Frontal cortex (tissue), 3 donors: ENCODE measurements at regions not wholly inside any gene's neighbourhood (a gene's known extent, or its start where the extent isn't known, plus 50 kb on each side); places are given as distances from the start of the nearest gene placed in this dataset.

Source experiments
- DNase-seq, 2 donors: peaks; one replicate each; pipeline ENCODE4 v3.0.0; 2012; ENCODE audit warnings: low spot score in 2 of 2
- FAIRE-seq: peaks from 2 replicates; lab custom pipeline; 2012; peaks lifted over from hg19 to GRCh38; lab: Jason Lieb, UNC
- donor health status: control.
- donor health status: control.
- donor health status: control.

- no peak for DNase-seq
- FAIRE-seq = no peak
These were observed 445.7 kb downstream of the RFC3 start for GRCh38 chr13:34263681-34264080.

- DNase-seq = no peak
- FAIRE-seq = no peak
These were observed 447.2 kb downstream of the RFC3 start for GRCh38 chr13:34265046-34265679.

GRCh38 chr13:34276764-34277163 is 458.8 kb downstream of the RFC3 start:
- DNase-seq = no peak
- no peak for FAIRE-seq

- no peak for FAIRE-seq
- no peak for DNase-seq
These were observed 460.0 kb downstream of the RFC3 start for GRCh38 chr13:34277936-34278335.

GRCh38 chr13:34278780-34279179 is 460.8 kb downstream of the RFC3 start:
- FAIRE-seq (no peak), DNase-seq (no peak)

- no peak for FAIRE-seq
- DNase-seq = no peak
These were observed 472.7 kb downstream of the RFC3 start for GRCh38 chr13:34290661-34291060.

- DNase-seq (no peak), FAIRE-seq (no peak)
These were observed 476.7 kb downstream of the RFC3 start for GRCh38 chr13:34294483-34295129.

GRCh38 chr13:34300559-34300958 is 482.6 kb downstream of the RFC3 start:
- DNase-seq (no peak), FAIRE-seq (no peak)

GRCh38 chr13:34302596-34302995 is 484.6 kb downstream of the RFC3 start:
- DNase-seq (no peak), FAIRE-seq (no peak)

- no peak for FAIRE-seq
- no peak for DNase-seq
These were observed 485.4 kb downstream of the RFC3 start for GRCh38 chr13:34303346-34303745.

GRCh38 chr13:34307607-34308006 is 489.7 kb downstream of the RFC3 start:
- FAIRE-seq = no peak
- no peak for DNase-seq

- DNase-seq = no peak
These were observed 490.8 kb downstream of the RFC3 start for GRCh38 chr13:34308725-34309124.

GRCh38 chr13:34310539-34310938 is 492.6 kb downstream of the RFC3 start:
- no peak for DNase-seq
- FAIRE-seq = no peak

More at GRCh38 chr13:34308725-34309124, 490.8 kb downstream of the RFC3 start:
- FAIRE-seq = no peak

- no peak for FAIRE-seq
- DNase-seq = no peak
These were observed 493.3 kb downstream of the RFC3 start for GRCh38 chr13:34311251-34311650.

GRCh38 chr13:34312578-34312977 is 494.6 kb downstream of the RFC3 start:
- FAIRE-seq = no peak

GRCh38 chr13:34320084-34320483 is 502.1 kb downstream of the RFC3 start:
- no peak for FAIRE-seq
- no peak for DNase-seq

More at GRCh38 chr13:34312578-34312977, 494.6 kb downstream of the RFC3 start:
- DNase-seq = no peak

GRCh38 chr13:34322014-34322742 is 504.2 kb downstream of the RFC3 start:
- FAIRE-seq = no peak
- no peak for DNase-seq

GRCh38 chr13:34322743-34323074 is 504.8 kb downstream of the RFC3 start:
- DNase-seq = no peak
- no peak for FAIRE-seq

GRCh38 chr13:34335014-34336007 is 517.4 kb downstream of the RFC3 start:
- no peak for DNase-seq
- no peak for FAIRE-seq

GRCh38 chr13:34338102-34338501 is 520.2 kb downstream of the RFC3 start:
- FAIRE-seq (no peak), DNase-seq (no peak)
